Sciatic nerve (tissue), 2 donors: ENCODE measurements at regions not wholly inside any gene's neighbourhood (a gene's known extent, or its start where the extent isn't known, plus 50 kb on each side); places are given as distances from the start of the nearest gene placed in this dataset.
"Not testable (repeated sequence)": the region's sequence is repeated elsewhere in the genome, so short reads cannot be mapped to it uniquely, and the experiment has no call there.

Source experiments
- ATAC-seq: fragments of 200-7000 bp; cut with Tn5 transposase; one replicate; pipeline ENCODE4 v1.9.1; 2020; ENCODE audit warnings: mild to moderate bottlenecking, moderate library complexity
- DNase-seq: peaks from one replicate; pipeline ENCODE4 v3.0.0-alpha.2; 2020; ENCODE audit warnings: low spot score
- intact Hi-C: fragments of 100-400 bp; cut with DNase I; formaldehyde crosslinking; loops from one replicate; pipeline ENCODE4 v1.14.2; 2022
- donor health status: DM: no; HTN: no; CAD: no.
- donor health status: DM: no; HTN: no; CAD: no.

DNA sequence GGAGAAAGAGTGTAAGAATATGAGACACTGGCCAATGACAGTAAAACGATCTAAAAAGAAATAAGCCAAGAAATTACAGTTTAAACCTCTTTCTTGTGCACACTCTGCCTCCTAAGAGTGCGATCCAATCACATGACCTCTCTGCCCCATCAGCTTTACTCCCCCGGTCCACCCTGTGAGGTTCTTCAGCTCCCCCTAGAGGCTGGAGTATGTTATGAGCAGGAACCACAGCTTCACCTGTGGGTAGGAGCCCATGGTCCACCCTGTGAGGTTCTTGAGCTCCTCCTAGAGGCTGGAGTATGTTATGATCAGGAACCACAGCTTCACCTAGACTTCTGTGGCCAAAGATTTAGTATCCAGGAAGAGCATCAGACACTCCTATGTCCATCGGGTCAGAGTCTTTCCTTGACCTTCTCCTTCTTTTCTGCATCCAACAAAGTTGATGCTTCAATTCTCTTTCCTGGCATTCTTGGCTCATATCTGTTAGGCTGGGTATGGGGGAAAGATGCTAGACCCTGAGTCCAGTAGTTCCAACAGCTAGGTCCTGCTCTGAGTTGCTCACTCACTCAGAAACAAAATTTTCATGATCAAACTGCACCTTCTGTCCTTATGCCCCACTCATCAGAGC is 164.0 kb downstream of the MINAR1 start:
- ATAC-seq = peak; percentile 57
- intact Hi-C loops = no loop called here
- no peak for DNase-seq

DNA sequence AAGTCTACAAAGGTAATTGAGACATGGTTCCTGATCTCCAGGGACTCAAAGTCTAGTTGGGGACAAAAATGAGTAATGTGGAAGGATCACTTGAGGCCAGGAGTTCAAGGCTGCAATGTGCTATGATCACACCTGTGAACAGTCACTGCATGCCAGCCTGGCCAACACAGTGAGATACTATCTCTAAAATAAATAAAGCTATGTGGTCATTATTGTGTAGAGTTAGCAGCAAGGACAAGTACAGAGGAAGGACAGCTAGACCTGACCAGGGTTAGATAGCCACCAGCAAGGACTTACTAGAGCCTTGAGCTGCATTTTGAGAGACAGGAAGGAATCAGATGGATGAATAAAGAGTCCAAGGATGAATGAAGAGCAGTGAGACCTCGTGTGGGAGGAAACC is 166.5 kb downstream of the MINAR1 start:
- ATAC-seq (no peak), DNase-seq (no peak)
- intact Hi-C loops = no loop called here

DNA sequence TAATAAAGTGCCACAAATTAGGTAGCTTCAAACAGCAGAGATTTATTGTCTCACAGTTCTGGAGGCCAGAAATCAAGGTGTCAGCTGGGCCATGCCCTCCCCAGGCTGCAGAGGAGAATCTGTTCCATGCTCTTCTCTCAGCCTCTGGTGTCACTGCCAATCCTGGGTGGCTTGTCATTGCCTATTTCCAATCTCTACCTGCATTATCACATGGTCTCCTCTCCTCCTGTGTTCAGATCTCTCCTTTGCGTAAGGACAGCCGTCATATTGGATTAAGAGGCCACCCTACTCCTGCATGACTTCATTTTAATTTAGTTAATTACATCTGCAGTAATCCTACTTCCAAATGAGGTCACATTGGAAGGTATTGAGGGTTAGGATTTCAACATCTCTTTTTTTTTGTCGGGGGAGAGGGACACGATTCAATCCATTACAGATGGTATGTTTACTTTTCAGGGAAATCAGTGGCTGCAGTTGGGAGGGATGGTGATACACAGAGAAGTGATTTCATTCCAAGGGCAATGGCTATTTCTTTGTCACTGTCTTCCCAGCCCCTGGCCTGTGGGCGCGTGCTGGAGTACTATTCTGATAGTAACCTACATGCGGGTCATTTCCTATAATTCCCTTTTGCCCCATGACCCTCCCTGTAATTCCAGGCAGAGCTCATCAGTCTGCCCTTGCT is 169.4 kb downstream of the MINAR1 start:
- no peak for DNase-seq
- intact Hi-C loops = no loop called here
- ATAC-seq = no peak

DNA sequence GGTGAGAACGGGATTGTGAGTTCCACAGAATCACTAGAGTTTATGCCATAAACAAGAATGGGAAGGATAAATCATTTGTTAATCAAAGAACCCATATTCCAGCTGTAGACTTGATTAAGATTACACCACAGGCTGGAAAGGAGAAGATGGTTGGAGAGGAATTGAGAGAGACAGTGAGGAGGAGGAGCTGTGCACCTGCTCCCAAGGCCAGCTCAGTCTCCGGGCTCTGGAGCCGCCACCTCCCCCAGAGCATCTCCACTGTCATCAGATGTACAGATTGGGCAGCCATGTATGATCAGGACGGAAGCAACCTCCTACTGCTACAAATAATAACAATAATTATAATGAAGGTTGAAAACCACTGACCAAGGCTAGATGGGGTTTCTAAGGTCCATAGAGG is 170.0 kb downstream of the MINAR1 start:
- DNase-seq (no peak), ATAC-seq (no peak)
- intact Hi-C loops = no loop called here

DNA sequence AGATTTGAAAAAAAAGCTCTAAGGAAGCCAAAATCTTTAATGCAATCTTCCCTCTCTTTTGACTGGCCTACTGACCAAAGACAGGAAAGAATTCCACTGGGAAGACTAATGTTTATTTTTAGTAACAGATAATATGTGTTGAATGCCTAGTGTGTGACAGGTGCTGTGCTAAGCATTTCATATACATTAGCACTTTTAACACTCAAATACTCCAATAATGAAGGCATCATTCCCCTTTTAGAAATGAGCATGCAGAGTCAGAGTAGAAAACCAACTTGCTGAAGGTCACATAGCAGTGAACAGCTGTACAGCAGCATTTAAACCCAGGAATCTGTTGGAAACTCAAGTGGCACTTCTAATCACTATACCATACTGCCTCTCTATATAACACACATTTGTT is 170.6 kb downstream of the MINAR1 start:
- intact Hi-C loops = no loop called here
- ATAC-seq (no peak), DNase-seq (no peak)

DNA sequence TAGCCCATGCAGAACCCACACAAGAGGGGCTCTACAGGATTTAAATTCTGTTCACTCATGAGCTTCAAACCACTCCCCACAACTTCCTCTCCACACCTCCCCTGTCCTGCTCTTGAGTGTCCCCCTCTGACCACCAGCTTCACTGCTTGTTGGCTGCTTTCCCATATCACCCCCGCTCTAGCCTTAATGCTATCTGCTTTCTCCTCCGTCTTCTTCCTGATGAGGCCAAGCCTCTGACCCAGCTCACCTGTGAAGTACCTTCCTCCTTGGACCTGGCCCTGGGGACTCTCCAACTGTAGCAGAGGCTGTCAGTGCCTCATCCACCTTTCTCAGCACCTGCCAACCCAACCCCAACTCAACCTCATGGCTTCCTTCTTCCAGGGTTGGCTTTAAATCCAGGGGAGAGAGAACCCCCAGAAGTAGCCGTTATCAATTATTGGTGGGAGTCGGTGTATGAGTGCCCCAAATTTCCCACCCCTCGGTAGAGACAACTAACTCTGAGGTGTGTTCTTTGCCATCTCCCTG is 174.8 kb downstream of the MINAR1 start:
- intact Hi-C loops = no loop called here
- DNase-seq (no peak), ATAC-seq (no peak)

DNA sequence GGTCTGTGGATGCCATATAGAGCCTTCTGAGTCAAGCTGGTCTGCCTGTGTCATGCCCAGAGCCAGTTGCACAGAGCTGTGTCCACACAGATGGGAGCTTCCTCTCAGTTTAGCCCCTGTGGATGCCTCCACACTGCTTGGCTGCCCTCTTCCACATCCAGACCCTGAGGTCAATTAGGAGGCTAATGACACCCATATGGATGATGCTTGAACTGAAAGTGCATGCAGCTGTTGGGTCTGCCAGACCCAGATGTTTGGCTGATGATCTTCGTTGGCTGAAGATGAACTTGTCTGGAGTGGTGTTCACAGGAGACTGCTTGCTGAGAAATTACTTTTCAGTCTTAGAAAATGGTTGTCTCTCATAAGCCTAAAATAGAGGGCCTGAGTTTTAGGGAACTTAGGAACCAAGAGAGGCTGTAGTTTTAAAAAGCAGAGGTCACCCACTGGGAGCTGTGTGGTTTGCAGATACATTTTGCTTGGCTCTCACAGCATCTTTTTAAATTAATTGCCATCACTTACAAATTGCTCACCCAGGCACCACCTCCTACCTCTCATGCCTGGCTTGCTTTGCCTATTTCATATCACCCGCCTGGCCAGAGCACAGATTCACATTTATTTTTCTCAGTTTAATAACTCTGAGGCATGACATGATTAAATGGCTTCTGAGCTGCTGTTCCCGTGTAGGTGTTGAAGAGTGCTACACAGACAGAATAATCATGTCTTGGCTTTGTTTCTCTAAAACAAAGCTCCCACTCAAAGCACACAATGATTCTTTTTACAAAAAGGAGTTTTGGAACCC is 176.1 kb downstream of the MINAR1 start:
- no peak for ATAC-seq
- no peak for DNase-seq
- intact Hi-C loops = no loop called here

DNA sequence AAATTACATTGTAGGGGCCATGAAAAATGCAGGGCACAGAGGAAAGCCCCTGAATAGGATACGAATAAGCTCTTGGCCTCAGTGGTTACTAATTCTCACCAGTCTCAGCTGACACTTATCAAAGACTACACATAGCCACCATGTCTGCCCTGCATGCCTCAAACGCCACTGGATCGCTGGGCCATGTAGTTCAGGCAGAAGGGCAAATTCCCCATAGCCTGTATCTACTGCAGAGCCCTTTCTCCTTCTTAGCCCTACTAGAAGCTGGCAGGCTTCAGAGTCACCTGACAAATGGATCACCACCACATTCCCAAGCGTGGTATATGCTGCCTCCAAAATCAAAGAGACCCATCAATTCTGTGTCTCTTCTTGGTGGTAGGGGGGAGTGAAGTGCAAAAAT is 177.4 kb downstream of the MINAR1 start:
- DNase-seq (no peak), ATAC-seq (no peak)
- intact Hi-C loops = no loop called here

DNA sequence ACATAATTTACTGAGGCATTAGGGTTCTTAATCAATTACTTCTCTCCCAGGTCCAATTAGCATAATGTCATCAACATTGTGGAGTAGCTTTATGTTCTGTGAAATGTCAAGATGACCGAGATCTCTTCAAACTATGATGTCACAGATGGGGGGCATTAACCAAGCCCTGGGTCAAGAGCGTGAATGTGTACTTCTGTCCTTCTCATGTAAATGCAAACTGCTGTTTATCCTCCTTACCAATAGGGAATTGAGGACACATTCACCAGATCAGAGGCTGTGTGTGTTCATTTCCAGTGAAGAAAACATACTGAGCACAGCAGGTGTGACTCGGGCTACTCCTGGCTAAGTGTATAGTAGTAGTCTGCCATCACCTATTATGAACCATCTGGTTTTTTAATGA is 177.9 kb downstream of the MINAR1 start:
- intact Hi-C loops = no loop called here
- ATAC-seq (no peak), DNase-seq (no peak)

DNA sequence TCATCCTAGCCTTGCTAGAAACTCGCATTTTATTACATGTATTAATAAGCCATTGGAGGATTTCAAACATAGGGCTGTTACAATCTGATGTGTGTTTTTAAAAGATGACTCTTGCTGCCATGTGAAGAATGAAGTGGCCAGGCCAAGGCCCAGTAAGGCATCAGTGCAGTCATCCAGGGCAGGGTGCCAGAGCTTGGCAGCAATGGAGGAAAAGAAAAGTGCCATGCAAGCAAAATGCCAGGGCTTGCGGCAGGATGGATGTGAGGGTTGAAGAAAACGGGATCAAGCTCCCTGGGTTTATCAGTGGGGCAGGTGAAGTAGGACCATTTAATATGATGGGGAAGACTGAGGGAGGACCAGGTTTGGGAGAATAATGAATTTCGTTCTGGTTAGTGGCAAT is 183.6 kb downstream of the MINAR1 start:
- intact Hi-C loops = no loop called here
- DNase-seq = no peak
- ATAC-seq = no peak

DNA sequence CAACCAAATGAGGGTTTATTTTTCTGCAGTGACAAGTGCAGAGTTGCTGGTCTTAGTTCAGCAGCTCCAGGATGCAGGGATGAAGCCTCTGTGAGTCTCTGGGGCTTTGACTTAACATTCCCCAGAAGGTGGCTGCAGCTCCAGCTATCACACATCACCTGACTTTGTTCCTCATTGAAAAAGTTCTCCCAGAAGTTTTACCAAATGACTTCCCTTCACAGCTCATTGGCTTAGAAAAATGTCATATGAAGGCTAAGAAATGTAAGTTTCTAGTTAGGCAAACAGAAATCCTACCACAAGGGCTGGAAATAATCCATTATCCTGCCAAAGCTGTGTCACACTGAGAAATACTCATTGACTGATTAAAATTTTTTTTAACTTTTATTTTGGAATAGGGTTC is 184.9 kb downstream of the MINAR1 start:
- DNase-seq (no peak), ATAC-seq (no peak)
- intact Hi-C loops = no loop called here

DNA sequence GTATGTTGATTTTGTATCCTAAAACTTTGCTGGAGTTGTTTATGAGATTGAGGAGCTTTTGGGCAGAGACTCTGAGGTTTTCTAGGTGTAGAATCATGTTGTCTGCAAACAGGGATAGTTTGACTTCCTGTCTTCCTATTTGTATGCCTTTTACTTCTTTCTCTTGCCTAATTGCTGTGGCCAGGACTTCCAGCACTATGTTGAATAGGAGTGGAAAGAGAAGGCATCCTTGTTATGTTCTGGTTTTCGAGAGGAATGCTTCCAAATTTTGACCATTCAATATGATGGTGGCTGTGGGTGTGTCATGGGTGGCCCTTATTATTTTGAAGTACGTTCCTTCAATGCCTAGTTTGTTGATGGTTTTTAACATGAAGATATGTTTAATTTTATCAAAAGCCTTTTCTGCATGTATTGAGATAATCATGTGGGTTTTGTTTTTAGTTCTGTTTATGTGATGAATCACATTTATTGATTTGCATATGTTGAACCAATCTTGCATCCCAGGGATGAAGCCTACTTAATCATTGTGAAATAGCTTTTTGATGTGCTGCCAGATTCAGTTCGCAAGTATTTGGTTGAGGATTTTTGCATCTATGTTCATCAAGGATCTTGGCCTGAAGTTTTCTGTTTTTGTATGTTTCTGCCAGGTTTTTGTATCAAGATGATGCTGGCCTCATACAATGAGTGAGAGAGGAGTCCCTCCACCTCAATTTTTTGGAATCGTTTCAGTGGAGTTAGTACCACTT is 188.1 kb downstream of the MINAR1 start:
- DNase-seq (no peak), ATAC-seq (no peak)
- intact Hi-C loops = no loop called here

DNA sequence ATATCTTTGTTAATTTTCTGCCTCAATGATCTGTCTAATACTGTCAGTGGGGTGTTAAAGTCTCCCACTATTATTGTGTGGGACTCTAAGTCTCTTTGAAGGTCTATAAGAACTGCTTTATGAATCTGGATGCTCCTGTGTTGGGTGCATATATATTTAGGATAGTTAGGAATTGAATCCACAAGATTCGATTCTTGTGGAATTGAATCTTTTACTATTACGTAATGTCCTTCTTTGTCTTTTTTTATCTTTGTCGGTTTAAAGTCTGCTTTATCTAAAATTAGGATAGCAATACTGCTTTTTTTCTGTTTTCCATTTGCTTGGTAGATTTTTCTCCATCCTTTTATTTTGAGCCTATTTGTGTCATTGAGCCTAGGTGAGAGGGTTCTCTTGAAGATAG is 189.7 kb downstream of the MINAR1 start:
- intact Hi-C loops, DNase-seq, ATAC-seq: not testable (repeated sequence)

DNA sequence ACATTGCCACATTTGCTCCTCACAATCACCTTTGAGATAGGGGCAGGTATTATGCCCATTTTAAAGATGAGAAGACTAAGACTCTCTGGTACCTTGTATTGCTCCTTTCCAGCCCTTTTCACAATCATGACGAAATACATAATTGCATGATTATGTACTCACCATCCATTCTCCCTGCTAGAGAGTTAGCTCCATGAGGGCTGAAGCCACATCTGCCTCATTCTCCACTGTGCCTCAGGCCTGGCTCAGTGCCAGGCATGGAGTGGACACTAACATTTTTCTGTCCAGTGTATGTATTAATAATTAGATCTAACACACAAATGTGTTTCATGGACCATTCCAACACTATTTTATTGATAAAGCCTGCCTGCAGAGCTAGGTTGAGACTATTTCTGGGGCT is 191.4 kb downstream of the MINAR1 start:
- DNase-seq = no peak
- no peak for ATAC-seq
- intact Hi-C loops = no loop called here

DNA sequence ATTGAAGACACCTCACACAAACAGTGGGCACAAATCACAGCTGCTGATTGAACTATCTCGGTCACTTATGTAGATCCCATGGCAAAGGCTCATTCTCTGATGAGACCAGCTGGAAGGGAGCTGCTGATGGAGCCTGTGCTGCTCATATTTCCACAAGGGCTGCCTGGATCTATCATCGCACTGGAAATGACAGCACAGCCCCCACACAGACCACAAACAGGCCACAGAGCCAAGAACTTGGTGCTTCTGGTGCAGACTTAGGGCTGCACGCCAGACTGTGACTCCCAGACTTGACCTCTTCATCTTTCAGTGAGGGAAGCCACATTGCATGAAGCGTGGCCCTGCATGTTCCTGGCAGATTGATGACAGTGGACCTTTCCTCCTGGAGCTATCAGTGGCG is 197.6 kb downstream of the MINAR1 start:
- ATAC-seq (no peak), DNase-seq (no peak)
- intact Hi-C loops = no loop called here

DNA sequence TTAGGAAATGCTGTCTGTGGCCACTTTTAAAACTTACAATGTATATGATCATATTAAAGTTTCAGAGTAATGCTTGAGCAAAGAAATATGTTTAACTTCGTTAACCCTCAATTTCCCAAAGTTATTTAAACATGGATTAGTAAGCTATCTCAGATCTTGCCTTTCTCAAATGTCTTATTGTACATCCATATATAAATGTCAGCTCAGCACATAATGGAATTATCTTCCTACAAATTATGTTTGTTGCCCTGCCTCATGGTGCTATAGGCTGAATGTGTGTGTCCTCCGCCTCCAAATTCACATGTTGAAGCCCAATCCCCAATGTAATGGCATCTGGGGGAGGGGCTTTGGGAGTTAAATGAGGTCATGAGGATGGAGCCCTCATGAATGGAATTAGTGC is 200.3 kb downstream of the MINAR1 start:
- no peak for ATAC-seq
- DNase-seq = no peak
- intact Hi-C loops = no loop called here

DNA sequence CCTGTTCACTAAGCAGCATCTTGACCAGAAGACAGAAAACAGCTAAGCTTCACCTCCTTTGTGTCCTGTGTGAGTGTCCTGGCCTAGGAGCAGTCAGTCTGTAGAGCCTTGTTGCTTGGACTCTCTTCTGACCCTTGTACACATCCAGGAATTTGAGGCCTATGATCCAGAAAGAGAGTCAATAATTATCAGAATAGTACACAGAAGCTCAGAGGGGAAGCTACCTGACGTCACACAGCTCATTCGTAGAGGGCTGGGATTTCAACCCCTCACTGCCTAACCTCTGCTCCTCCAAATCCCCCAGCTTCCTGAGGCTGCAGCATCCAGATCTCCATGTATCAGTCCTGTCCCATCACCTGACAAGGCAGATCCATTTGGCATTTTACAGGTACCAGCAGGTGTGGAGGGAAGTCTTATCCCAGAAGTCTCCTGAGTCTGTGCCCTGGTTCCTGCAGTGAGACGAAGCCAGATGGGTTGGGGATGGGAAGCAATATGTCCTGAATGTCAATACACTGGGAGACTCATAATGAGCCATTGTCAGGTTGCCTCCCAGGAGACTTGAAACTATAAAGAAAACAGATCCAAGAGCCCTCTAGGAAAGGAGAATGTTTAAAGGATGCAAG is 203.1 kb downstream of the MINAR1 start:
- DNase-seq (no peak), ATAC-seq (no peak)
- intact Hi-C loops = no loop called here

DNA sequence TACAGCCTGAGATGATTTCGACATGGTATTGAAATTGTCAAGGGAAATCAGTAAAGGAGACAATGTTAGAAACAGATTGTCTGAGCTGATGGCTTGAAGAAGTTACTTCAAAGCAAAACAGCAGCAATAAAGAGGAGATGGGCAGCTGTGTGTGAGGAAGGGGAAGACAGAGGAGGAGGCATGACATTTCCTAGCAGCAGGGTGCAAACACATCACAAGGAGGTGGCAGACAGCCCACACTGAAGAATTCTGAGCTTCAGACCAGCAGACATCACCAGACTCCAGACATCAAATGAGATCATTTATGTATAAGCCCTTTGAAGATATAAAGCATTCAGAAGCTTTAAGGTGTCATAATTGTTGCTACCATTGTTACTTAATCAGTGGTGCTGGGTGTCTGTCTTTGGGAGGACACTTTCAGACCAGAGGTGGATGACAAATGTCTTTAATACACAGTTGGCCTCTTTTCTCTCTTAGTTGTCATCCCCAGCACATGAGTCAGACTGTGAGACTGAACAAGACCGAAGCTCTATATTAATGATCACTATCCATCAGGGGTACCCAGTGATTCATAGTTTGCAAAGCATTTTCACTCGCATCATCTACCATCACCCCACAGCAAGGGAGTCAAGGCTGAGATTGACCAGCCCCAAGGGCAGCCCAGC is 203.9 kb downstream of the MINAR1 start:
- intact Hi-C loops = no loop called here
- DNase-seq (no peak), ATAC-seq (no peak)

DNA sequence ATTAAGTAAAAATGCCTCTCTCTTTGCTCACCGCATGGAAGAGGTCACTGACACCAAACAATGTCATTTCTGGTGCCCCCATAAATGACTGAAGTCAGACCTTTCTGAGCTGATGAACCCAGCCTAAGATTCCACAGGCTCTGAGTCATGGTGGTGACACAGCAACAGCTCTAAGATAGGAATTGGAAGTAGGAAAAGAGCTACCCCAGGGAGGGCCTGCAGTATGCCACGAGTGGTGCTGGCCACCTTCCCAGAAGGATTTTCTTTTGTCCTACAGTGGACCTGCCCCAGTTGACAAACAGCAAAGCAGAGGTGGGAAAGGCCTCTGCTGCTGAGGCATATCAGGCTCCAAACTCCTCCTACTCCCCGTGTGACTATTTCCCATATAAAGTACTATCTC is 208.1 kb downstream of the MINAR1 start:
- intact Hi-C loops = no loop called here
- no peak for ATAC-seq
- DNase-seq = no peak
